Right kidney (tissue), 1 donor: ENCODE measurements at regions not wholly inside any gene's neighbourhood (a gene's known extent, or its start where the extent isn't known, plus 50 kb on each side); places are given as distances from the start of the nearest gene placed in this dataset.
A peak's percentile ranks its signal among the peaks of the same experiment; 100 is the strongest.

ENCODE experiments used
- DNase-seq: peaks from one replicate; pipeline ENCODE4 v3.0.0-alpha.2; 2016

DNA sequence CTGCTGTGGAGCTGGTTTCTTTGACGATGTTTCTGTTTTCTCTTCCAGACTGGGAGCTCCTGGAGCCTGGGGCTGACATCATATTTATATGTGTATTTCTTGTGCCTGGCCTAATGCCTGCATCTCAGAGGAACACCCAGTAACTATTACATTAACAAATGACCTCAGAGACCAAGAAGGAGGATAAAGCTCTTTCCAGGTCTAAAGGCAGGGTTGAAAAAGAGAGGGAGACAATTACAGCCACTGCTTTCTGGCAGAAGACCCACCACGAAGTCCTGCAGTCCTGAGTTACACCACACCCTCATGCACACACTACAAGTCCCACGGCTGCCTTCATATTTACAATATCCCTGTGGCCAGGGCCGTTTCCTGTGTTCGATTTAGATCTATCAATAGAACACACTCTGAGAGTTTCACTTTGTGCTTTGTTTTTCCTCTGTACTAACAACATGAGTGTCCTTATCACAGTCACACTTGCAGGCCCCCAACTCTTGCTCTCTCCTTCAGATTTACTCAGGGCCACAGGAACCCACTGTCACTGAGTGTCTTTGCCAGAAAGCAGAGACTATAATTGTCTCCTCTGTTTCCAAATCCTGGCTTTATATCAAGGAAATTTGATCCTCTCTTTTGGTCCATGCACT, 535.5 kb downstream of the MID1IP1 start:
- peak; percentile 12 for DNase-seq

DNA sequence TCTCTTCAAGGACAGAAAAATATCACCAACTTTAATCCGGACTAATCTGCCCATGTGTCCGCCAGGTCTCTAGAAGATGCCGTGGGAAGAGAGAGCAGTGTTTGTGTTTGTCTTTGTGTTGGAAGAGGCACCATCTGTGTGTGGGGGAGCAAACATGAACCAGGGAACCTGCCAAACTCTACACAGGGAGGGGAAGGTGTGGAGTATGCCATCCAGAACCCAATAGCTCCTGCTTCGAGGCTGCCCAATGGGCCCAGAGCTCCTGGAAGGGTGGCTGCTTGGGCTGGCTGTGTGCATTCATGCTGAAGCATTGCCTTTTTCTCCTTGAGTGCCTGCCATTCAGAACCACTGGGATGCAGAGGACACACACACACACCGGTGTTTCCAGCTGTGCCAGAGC, 536.2 kb downstream of the MID1IP1 start:
- DNase-seq, result no peak

DNA sequence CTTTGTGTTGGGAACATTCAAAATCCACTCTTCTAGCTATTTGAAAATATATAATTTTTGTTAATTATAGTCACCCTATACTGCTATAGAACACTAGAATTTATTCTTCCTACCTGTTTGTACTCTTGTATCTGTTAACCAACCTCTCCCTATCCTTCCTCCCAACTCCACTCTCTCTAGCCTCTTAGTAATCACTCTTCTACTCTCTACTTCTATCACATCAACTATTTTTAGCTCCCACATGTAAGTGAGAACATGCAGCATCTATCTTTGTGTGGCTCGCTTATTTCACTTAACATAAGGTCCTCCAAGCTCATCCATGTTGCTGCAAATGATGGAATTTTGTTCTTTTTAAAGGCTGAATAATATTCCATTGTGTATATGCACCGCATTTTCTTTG, 537.3 kb downstream of the MID1IP1 start:
- DNase-seq, result no peak

DNA sequence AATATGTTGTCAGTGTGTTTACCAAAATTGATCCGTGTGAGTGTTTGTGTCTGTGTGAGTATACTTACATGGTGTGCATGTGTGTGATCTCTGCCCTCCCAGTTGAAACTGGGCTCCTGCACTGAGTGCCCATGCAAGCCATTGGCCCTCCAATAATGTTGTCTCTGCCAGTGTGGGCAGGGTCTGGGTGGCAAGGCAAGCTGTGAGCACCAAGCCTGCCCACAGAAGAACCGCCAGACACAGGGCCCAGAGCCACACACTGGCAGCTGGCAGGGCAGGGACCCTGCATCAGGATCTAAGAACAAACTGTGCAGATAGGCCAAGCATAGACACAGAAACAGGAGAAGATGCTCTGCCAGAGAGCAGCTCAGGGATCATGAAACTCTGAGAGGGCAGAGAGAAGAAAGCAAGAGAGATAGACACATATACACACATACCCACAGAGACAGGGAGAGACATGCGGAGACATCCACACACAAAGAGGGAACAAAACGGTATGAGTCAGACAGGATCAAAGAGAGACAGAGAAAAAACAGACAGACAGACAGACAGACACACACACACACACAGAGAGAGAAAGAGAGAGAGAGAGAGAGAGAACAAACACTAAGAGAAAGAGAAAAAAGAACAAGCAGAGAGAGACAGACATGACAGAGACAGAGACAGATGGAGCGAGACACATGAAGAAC, 555.0 kb downstream of the MID1IP1 start:
- DNase-seq, result no peak

DNA sequence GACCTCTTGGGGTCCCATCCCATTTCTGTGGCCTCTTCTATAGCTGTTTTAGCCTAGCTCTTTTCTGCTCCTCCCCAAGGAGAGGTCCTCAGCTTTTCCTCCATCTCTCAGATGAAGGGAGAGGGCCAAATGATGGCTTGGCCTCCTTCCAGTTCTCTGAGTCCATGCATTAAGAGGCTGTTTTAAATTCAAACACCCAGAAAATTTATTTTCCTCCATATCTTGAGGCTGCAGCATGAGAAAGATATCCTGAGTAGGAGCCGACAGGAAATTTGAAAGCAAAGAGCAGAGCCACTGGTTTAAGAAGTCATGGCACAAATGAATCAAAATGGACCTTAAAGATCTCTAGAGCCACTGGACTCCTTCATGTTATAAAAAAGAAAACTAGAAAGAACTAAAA, 558.8 kb downstream of the MID1IP1 start:
- DNase-seq, result no peak

DNA sequence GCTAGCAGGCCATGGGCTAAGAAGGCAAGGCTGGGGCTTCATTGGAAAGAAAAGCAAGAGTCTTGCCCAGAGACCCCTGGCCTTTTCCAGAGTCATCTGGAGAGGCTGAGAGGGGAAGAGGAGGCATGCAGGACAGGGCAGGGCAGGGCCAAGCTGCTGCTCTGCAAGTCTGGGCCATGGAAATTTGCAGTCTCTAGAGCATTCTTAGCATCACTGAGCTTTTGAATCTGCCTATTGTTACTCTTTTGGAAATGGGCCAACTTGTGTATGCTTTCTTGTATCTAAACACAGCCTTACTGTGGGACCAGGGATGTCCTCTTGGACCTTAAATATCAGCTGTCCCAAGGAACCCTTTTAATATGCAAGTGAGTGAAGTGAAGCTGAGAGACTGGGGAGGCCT, 560.5 kb downstream of the MID1IP1 start:
- DNase-seq, result no peak

DNA sequence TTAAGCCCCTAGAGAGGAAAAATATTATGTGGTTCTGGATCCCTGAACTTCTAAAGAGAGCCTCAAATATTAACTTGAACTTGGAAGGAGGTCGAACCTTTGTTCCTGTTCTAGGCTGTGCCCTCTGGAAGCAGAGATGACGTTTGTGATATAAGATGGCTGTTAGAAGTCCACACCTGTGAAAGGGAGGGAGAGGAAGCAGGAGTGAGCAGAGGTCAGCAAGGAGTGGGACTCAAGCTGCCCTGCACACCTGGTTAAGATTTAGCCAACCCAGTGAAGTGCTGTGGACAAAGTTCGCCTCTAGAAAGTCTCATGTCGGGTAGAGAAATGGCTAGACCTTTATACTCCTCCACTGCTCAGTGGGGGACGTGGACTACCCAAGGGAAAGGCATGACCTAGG, 566.2 kb downstream of the MID1IP1 start:
- DNase-seq, result no peak

DNA sequence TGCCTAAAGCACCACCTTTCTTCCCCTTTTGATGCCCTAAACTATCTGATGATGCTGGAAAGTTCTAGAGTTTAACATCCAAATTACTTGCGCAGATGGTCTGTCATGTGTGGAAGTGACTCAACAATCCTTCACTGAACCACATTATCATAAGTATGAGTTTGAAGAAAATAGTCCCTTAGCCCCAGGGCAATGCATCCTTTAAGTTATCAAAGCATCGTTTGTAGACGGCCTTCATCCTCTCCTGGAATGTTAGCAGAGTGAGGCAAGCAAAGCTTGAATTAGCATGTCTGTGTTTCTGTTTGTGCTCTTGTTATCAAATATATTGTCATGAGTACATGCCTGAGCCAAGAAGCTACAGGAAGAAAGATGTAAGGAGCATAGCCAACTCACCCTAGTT, 570.9 kb downstream of the MID1IP1 start:
- no peak for DNase-seq

DNA sequence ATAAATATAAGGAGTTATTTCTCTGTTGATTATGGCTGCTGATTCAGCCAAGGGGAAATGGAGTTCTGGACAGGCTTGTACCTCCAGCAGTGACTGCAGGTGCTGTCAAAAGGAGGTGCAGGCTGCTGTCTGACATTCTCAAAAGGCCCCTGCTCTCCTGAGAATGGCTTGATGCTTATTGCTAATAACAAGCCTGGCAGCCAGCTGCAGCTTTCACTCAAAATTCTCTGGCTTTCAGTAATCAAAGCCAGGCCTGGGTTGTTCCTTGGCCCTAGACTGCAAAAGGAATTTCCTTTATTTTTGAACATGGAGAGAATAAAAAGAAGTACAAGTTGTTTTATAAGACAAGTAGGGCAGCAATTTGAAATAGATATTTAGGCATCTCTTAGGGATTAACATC, 575.9 kb downstream of the MID1IP1 start:
- DNase-seq, result no peak

DNA sequence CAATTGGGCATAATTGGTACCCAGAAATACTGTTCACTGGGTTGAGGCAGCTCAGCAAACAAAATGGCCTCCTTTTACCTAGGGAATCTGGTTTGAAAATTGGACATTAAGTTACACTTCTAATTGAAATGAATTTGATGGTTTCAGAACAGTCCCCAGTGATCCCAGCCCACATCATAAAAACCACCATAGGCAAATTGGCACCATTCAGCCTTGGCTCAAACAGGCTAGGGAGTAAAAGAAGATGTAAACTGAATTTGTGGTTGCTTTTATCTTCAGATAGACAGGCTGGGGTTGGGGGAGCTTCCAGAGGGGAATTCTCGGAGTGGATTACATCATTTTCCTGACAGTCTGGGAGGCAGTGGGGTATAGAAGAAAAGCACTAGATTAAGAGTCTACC, 576.5 kb downstream of the MID1IP1 start:
- DNase-seq, result no peak

DNA sequence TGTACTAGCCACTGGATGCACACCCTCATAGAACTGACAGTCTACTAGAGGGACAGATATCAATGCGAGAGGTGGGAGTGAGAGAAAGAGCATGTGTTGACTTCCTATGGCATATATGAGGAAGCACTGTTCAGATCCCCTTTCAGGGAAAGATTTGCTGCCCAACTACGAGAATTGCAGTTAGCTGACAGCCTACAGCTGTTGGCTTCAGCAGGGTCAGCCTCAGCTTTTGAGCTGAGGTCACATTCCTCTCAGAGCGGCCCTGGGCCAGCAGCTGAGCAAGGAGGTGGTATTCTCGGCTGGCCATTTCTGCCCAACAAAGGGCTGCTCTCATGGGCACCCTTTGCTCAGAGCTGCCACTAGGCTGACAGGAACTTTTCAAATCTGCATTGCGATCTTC, 580.2 kb downstream of the MID1IP1 start:
- no peak for DNase-seq

DNA sequence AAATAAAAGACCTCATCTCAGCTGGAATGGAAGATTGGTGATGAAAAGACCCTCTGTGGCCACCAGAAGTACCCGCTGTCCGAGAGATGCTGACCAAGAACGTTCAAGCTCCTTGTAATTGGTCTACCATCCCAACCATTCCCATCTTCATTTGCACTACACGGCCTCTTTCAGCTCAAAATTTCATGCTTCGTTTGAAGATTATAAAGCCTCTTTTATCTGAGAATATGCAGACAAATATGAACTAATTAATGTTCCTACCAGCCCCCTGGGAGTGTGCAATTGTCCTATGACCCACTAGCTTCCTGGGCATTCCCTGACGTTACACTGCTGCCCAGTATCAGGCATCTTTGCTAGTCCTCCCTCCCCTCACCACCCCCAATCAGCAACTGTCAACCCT, 583.7 kb downstream of the MID1IP1 start:
- DNase-seq, result no peak

DNA sequence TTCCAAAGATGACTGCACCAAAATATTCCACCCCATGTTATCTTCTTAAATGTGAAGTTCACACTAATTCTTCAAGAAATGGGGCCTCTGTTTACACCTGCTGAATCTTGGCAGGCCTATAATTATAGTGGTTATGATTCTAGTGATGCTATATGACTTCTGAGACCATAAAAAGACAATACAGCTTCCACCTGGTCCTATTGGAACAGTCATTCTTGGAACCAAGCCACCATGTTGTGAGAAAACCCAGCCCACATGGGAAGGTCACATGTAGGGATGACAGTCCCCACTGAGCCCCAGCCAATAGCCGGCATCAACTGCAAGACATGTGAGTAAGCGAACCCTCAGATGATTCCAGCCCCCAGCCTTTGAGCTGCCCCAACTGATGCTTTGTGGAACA, 587.5 kb downstream of the MID1IP1 start:
- DNase-seq, result no peak

DNA sequence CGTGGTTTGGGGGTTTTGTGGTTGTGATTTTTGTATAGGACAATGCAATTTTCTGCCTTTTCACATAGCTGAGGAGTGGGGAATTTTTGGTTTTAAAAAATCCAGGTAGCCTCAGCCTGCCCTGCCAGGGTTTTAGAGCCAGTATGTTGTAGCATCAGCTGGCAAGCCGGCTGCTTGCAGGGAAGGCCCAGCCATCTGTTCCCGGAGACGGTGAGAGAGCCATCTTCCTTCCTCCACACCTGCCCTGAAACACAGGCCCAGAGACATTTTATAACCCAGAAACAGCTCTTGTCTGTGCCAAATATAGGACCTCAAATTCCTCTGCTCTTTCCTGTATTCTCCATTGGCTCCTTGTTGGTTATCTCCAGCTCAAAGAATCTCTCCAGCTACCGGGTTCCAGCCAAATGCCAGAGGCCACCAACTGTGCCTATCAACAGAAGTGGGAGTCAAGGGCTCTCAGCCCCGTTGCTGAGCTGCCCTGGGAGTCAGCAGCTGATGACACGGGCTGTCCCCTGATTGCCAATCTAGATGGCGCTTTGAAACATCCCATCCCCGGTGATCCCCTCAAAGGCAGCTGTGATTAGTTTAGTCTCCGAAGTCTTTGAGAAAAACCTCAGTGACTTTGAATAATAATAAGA, 595.2 kb downstream of the MID1IP1 start:
- no peak for DNase-seq

DNA sequence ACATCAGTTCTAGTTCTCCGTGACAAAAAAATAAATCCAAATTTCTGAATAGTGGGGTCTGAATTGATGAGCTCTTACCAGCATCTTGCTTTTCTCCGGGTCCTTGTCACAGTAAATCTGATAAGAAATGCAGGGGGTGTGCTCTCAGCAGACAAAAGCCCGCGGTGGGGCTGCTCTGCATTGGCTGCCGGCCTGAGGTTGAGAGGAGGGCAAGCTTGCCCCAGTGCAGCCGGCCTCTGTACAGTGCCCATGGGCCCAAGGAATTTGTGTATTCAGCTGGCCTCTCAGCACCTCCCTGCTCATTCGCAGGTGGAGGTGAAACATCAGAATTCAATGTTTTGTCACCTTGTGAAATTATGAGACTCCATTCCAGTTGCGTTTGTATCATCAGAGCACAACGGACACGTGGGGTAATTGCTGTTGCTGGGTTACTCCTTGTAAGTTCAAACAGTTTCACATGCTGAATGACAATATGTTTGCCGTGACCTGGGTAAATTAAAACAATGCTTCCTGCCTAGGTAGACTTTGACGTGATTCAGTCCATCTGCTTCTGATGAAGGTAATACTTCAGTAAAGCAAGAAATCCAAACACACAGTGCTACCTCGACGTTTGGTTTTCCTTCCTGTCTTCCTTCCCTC, 596.4 kb downstream of the MID1IP1 start:
- no peak for DNase-seq

DNA sequence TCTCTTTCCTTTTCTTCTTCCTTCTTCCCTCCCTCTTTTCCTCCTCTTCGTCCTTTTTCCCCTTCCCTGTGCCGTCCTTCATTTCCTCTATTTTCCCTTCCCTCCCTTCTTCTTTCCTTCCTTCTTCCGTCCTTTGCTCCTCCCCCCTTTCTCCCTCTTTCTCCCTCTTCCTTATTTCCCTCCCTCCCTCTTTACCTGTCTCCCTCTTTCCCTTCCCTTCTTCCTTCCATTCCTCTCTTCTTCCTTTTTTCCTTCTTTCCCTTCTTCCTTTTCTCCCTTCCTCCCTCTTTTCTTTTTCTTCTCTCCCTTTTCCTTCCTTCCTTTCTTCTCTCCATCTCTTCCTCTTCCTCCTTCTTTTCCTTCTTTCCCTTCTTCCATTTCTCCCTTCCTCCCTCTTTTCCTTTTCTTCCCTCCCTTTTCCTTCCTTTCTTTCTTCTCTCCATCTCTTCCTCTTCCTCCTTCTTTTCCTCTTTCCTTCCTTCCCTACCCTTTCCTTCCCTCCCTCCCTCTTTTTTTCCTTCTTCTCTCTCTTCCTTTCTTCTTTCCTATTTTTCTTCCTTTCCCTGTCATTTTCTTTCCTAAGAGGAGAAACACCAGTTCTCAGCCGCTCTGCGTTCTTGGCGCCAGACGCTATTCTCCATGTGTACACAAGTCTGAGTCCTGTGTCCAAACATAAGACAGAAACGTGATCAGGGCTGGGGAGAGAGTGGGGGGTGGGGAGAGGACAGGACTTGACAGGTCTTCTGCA, 597.1 kb downstream of the MID1IP1 start:
- peak; percentile 27 for DNase-seq

DNA sequence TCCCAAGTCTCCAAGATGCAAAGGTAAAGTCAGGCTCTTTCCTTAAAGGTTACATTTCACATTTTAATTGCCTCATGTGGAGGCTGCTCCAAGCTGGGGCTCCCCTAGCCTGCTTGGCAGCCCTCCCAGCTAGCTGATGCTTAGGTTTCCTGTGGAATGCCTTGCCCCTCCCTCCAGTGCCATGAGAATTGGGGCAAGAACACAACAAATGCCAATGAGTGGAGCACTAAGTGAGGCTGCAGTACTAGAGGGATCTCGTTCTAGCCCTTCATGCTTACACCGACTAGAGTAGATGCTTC, 597.7 kb downstream of the MID1IP1 start:
- no peak for DNase-seq

DNA sequence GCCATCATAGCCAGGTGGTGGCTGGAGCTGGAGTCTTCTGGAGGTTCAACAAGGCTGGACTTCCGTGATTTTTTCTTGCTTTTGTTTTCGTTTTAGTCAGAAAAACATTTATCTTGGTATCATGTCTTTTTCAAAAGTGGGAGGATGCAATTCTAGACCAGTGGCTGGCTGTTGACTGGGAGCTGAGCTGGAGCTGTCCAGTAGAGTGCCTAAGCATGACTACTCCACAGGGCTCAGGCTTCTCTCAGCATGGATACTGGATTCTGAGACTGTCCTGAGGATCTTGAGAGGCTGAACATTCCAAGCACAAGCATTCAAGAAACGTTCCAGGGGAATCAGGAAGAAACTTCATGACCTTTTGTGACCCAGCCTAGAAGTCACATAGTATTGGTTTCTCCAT, 598.1 kb downstream of the MID1IP1 start:
- no peak for DNase-seq

DNA sequence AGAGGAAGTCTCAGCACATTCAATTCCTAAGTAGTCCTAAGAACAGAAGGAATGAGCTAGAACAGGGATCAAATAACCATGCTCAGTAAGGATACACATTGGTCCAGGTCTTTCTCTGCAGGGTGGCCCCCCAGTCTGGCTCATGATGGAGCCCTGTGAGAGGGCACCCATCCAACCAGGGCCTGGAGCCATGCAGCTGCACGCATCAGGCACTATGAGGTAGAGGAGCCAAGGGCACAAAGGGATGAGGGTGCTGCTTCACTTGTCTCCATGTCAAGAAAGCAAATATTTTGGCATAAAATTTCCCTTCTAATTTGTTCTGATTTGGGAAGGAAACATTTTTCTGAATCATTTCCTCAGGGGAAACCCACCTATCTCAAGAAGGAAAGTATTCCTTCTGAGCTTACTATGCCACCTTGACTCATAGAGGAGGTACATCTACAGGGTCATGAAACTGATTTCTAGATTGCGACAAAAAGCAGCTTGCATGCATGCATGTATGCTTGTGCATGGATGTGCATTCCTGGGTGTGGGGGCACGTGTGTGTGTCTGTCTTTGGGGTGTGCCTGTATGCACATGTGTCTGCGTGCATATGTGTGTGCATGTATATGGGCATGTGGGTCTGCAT, 600.3 kb downstream of the MID1IP1 start:
- no peak for DNase-seq

DNA sequence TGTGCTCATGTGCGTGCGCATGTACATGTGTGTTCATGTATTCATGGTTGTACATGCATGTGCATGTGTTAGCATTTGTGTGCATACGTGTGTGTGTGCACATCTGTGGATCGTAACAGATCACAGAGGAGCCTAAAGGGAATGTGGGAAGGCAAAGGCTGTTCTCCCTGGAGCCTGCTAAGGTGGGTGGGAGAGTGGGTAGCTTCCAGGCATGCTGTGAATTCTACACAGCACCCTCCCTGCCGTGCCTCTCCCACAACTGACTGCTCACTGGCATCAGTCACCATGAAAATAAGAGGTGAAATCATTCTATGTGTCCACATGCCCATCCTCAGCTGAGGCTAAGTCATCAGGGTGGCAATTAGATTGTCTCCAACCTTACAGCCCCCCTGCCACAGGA, 600.9 kb downstream of the MID1IP1 start:
- DNase-seq, result no peak

DNA sequence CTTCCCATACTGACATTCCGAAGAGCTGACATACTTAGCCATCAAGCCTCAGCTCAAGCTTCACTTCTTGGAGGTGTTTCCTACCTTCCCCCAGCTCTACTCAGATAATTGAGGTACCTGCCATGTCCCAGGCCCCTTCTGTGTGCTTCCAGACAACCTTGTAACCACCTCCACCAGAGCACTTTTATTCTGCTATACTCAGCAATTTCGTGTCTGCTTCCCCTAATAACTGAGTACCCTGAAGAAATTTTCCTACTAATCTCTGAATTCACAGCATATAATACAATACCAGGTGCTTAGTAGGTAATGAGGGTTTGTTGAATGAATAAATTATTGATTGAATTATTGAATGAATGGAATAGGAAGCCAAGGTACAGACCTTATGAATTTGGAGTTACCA, 605.5 kb downstream of the MID1IP1 start:
- no peak for DNase-seq

DNA sequence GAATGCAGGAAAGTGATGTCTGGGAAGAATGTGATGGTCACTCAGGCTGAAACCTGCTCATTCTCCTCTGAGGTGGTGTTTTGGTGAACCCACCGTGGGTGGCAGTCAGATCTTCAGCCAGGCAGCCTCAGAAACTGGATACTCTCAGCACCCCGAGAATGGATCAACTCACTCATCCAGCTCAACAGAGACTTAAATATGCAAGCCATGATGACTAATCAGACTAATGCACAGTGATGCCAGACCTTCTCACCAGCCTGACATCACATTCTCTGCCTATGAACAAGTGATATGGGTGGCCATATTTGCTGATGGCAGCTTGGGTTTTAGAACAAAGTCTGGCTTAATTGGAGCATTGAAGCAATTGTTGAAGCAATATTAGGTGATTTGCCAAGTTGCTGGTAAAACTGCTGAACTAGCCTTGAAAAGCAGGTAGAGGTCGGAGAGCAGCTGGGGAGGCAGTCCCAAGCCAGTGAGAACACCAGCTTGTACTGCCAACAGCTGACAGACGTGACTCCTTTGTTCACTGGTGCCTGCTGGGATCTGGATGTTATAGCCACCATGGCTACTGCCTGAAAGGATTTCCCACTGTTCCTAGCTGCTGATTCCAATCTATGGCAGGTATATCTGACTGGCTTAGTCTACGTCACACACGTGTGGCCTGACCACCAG, 608.1 kb downstream of the MID1IP1 start:
- no peak for DNase-seq
